ENCODE measurements at regions not wholly inside any gene's neighbourhood (a gene's known extent, or its start where the extent isn't known, plus 50 kb on each side); places are given as distances from the start of the nearest gene placed in this dataset.

DNA sequence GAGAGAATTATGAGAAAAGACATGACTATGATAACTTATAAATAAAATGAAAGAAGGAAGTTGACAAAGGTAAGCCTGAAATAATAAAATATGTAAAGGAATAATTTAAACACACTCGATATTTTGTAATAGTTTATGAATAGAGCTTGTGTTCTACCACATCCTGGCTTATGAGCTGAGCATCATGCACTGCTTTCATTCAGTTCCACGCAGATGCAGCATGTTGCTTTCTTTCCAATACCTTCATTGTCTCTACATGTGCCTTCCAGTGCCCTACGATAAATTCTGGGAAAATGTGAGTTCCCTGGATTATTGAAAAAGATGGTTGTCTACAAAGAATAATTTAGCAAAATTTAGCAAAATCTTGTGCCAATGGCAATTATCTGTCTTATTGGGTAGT, 398.9 kb upstream of the SEMA3C start:
- no peaks in the 10 kb centered on the region for H3K36me3 ChIP-seq (ENCODE audit: control insufficient read depth in 3 of 3, insufficient read depth in 2 of 3, low read depth in 1 of 3, low read length in 3 of 3)
- no peak overlapping the region for H3K4me3 ChIP-seq (ENCODE audit: low read depth in 1 of 3, low read length in 3 of 3)
- WGBS, 3 donors: 82 to 85% (median 83%) methylated on average over 3 of the region's 3 CpGs
- no peak overlapping the region for H3K27ac ChIP-seq (ENCODE audit: low read depth in 1 of 3, low read length in 2 of 3)
- H3K4me1 ChIP-seq (ENCODE audit: control insufficient read depth in 3 of 3, insufficient read depth in 2 of 3, low read depth in 1 of 3, low read length in 2 of 3): no peaks in the 10 kb centered on the region
- FAIRE-seq: no peak
- no peaks in the 10 kb centered on the region for H3K27me3 ChIP-seq (ENCODE audit: control insufficient read depth in 3 of 3, insufficient read depth in 3 of 3, low read length in 3 of 3)
- no peaks in the 10 kb centered on the region for H3K9me3 ChIP-seq (ENCODE audit: control insufficient read depth in 2 of 2, insufficient read depth in 1 of 2, low read depth in 1 of 2, low read length in 1 of 2)
- DNase-seq: no peak

DNA sequence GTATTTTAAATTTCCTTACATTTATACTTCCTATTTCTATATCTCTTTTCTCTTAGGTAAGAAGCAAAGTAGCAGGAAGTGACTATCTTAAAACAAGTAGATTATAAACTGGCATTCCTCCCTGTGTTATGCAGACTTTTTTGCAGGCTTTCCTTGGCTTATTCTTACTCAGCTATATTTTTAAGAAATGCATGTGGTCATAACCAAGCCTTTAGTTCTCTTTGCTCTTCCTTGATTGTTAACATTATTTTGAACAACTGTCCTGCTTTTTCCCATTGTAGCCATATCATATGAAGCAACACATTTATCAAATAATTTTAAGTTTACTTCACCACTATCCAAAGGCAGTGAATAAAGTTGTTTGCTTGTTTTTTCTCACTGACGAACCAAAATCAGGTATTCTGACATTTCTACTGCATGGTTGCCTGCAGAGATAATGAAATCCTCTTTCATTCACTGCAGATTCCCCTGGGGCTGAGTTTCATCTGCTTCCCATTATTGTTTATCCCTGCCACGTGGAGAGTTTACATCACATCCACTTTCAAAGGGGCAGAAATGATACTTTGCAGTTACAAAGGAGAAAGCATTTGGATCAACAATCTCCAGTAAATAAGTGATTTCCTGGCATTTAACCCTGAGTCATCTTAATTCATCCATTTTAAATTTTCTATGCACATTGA, 389.9 kb upstream of the SEMA3C start:
- H3K9me3 ChIP-seq (ENCODE audit: control insufficient read depth in 2 of 2, insufficient read depth in 1 of 2, low read depth in 1 of 2, low read length in 1 of 2): no peaks in the 10 kb centered on the region
- DNase-seq: no peak
- no peaks in the 10 kb centered on the region for H3K36me3 ChIP-seq (ENCODE audit: control insufficient read depth in 3 of 3, insufficient read depth in 2 of 3, low read depth in 1 of 3, low read length in 3 of 3)
- H3K4me1 ChIP-seq (ENCODE audit: control insufficient read depth in 3 of 3, insufficient read depth in 2 of 3, low read depth in 1 of 3, low read length in 2 of 3): no peaks in the 10 kb centered on the region
- no peak overlapping the region for H3K27ac ChIP-seq (ENCODE audit: low read depth in 1 of 3, low read length in 2 of 3)
- no peaks in the 10 kb centered on the region for H3K27me3 ChIP-seq (ENCODE audit: control insufficient read depth in 3 of 3, insufficient read depth in 3 of 3, low read length in 3 of 3)
- H3K4me3 ChIP-seq (ENCODE audit: low read depth in 1 of 3, low read length in 3 of 3): no peak overlapping the region
- 47 to 64% (median 51%) methylated on average over 2 of the region's 2 CpGs for WGBS, 3 donors
- no peak for FAIRE-seq

DNA sequence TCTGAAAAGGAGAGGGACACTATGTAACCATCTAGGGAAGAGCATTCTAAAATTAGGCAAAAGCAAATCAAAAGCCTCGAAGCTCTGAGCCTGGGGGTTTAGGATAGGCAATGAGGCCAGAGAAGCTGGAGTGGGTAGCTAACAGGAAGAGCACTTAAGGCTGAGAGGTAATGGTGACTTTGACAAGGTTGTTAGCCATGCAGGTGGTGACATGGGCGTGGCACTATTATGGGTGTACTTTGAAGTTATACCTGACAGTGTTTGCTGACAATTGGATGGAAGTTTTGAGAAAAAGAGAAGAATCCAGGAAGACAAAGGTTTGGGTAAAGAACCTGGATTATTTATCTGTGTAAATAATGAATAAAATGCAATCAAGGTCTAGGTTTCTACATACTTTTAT, 383.0 kb upstream of the SEMA3C start:
- no peak for FAIRE-seq
- Histone ChIP-seq H3K4me3 (ENCODE audit: low read depth in 1 of 3, low read length in 3 of 3) (no peak overlapping the region), H3K27me3 (ENCODE audit: control insufficient read depth in 3 of 3, insufficient read depth in 3 of 3, low read length in 3 of 3) (no peaks in the 10 kb centered on the region), H3K36me3 (ENCODE audit: control insufficient read depth in 3 of 3, insufficient read depth in 2 of 3, low read depth in 1 of 3, low read length in 3 of 3) (no peaks in the 10 kb centered on the region), H3K4me1 (ENCODE audit: control insufficient read depth in 3 of 3, insufficient read depth in 2 of 3, low read depth in 1 of 3, low read length in 2 of 3) (peaks cover 0 to 21% (median 0%) of the 10 kb centered on the region in 3 donors), H3K9me3 (ENCODE audit: control insufficient read depth in 2 of 2, insufficient read depth in 1 of 2, low read depth in 1 of 2, low read length in 1 of 2) (no peaks in the 10 kb centered on the region), H3K27ac (ENCODE audit: low read depth in 1 of 3, low read length in 2 of 3) (no peak overlapping the region)
- peak; percentile 49 to 55 for DNase-seq
- WGBS, 3 donors: 23 to 54% (median 37%) methylated on average over 2 of the region's 2 CpGs

DNA sequence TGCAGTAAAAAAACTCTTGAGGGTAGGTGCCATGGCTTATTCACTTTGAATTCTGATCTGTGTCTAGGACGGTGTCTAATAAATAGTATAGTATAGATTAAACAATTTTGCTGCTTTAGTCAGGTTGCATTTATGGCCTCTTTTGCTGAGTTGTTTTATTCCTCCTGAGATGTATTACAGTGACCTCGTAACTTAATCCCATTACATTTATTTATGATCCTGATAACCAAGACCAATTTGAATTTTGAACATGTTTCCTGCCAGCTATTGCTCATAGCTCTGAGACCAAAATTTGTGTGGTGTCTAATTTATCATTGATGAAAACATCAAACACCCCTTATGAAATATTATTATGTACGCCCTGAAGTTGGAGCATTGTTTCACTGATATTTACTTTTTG, 381.9 kb upstream of the SEMA3C start:
- Histone ChIP-seq H3K4me3 (ENCODE audit: low read depth in 1 of 3, low read length in 3 of 3) (no peak overlapping the region), H3K4me1 (ENCODE audit: control insufficient read depth in 3 of 3, insufficient read depth in 2 of 3, low read depth in 1 of 3, low read length in 2 of 3) (peaks cover 0 to 24% (median 0%) of the 10 kb centered on the region in 3 donors), H3K27me3 (ENCODE audit: control insufficient read depth in 3 of 3, insufficient read depth in 3 of 3, low read length in 3 of 3) (no peaks in the 10 kb centered on the region), H3K36me3 (ENCODE audit: control insufficient read depth in 3 of 3, insufficient read depth in 2 of 3, low read depth in 1 of 3, low read length in 3 of 3) (no peaks in the 10 kb centered on the region), H3K9me3 (ENCODE audit: control insufficient read depth in 2 of 2, insufficient read depth in 1 of 2, low read depth in 1 of 2, low read length in 1 of 2) (peaks cover 0 to 2% of the 10 kb centered on the region in 2 donors), H3K27ac (ENCODE audit: low read depth in 1 of 3, low read length in 2 of 3) (no peak overlapping the region)
- no peak for FAIRE-seq
- peak in 1 of 2 donors; percentile 21 for DNase-seq
- 23 to 48% (median 42%) methylated on average over 3 of the region's 3 CpGs for WGBS, 3 donors

DNA sequence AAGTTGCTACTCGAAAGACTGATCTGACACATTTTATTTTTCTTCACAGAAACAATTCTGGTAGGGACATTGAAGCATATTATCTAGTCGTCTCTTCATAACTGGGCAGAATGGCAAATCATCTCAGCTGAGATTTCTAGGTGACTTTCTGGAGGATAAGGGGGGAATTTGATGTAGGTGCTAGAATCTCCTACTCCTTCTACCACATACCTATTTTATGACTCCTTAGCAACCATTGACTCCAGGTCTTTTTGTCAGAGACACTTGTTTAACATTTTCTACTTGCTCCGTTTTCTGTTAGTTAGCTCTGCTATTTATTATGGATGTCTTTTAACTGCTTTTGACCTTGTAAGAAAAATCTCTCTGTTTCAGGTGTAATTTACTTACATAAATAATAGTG, 380.9 kb upstream of the SEMA3C start:
- no peak for DNase-seq
- H3K36me3 ChIP-seq (ENCODE audit: control insufficient read depth in 3 of 3, insufficient read depth in 2 of 3, low read depth in 1 of 3, low read length in 3 of 3): no peaks in the 10 kb centered on the region
- no peak overlapping the region for H3K4me3 ChIP-seq (ENCODE audit: low read depth in 1 of 3, low read length in 3 of 3)
- peaks cover 0 to 24% (median 0%) of the 10 kb centered on the region in 3 donors for H3K4me1 ChIP-seq (ENCODE audit: control insufficient read depth in 3 of 3, insufficient read depth in 2 of 3, low read depth in 1 of 3, low read length in 2 of 3)
- H3K27ac ChIP-seq (ENCODE audit: low read depth in 1 of 3, low read length in 2 of 3): no peak overlapping the region
- no peak for FAIRE-seq
- WGBS, 3 donors: 66 to 89% (median 77%) methylated on average over 3 of the region's 3 CpGs
- H3K9me3 ChIP-seq (ENCODE audit: control insufficient read depth in 2 of 2, insufficient read depth in 1 of 2, low read depth in 1 of 2, low read length in 1 of 2): peaks cover 0 to 2% of the 10 kb centered on the region in 2 donors
- no peaks in the 10 kb centered on the region for H3K27me3 ChIP-seq (ENCODE audit: control insufficient read depth in 3 of 3, insufficient read depth in 3 of 3, low read length in 3 of 3)

DNA sequence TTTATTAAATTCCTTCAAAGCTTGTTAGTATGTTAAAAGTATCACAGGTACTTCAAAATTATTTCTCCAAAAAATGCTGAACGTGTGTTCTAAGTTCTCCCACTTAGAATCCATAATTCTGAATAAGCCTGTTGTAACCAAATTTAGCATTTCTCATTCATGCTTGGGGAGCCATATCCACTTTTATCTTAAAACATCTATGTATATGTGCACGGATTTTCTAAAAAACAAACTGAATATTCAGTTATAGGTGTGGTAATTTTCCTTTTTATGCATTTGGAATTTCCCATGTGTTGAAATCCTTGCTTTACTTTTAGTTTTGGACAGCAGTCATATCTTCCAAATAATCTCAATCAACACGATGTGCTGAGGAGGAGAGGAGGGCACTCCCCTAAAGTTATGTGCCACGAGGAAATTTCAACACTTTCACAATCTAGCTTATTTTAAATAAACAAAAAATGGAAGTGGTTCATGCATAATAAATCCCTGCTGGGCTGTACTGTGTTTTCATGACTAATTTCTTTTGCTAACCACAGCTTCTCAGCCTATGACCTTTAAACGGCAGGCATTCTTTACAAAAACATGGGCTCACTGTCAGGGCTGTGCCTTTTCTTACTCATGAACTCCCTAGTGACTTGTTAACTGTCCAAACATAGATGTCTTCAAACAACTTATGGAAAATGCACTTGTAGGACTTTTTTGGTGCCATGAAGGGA, 380.3 kb upstream of the SEMA3C start:
- Histone ChIP-seq H3K27me3 (ENCODE audit: control insufficient read depth in 3 of 3, insufficient read depth in 3 of 3, low read length in 3 of 3) (no peaks in the 10 kb centered on the region), H3K4me1 (ENCODE audit: control insufficient read depth in 3 of 3, insufficient read depth in 2 of 3, low read depth in 1 of 3, low read length in 2 of 3) (peaks cover 0 to 24% (median 0%) of the 10 kb centered on the region in 3 donors), H3K36me3 (ENCODE audit: control insufficient read depth in 3 of 3, insufficient read depth in 2 of 3, low read depth in 1 of 3, low read length in 3 of 3) (no peaks in the 10 kb centered on the region), H3K27ac (ENCODE audit: low read depth in 1 of 3, low read length in 2 of 3) (peak overlapping the region in 1 of 3 donors; percentile 4), H3K9me3 (ENCODE audit: control insufficient read depth in 2 of 2, insufficient read depth in 1 of 2, low read depth in 1 of 2, low read length in 1 of 2) (peaks cover 0 to 2% of the 10 kb centered on the region in 2 donors), H3K4me3 (ENCODE audit: low read depth in 1 of 3, low read length in 3 of 3) (no peak overlapping the region)
- peak; percentile 41 to 47 for DNase-seq
- WGBS, 3 donors: 20 to 24% (median 21%) methylated on average over 5 of the region's 5 CpGs
- FAIRE-seq: no peak

DNA sequence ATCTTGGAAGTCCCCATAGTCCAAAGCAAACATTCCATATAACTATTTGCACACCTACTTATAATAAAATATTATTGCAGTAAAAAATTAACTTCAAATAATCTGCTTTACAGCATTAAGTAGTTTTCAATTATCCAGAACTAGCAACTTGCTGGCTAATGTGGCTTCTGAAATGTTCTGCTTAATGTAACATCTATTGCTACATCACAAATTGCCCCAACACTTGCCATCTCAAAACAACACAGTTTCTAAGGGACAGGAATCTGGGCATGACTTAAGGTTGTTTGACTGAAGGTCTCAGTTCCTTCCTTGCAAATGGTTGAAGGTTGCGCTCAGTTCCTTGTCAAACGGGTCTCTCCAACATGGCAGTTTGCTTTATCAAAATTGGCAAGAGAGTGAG, 378.5 kb upstream of the SEMA3C start:
- no peak overlapping the region for H3K4me3 ChIP-seq (ENCODE audit: low read depth in 1 of 3, low read length in 3 of 3)
- DNase-seq (peak; percentile 30 to 61), FAIRE-seq (no peak)
- peaks cover 0 to 22% (median 0%) of the 10 kb centered on the region in 3 donors for H3K4me1 ChIP-seq (ENCODE audit: control insufficient read depth in 3 of 3, insufficient read depth in 2 of 3, low read depth in 1 of 3, low read length in 2 of 3)
- no peaks in the 10 kb centered on the region for H3K36me3 ChIP-seq (ENCODE audit: control insufficient read depth in 3 of 3, insufficient read depth in 2 of 3, low read depth in 1 of 3, low read length in 3 of 3)
- H3K27me3 ChIP-seq (ENCODE audit: control insufficient read depth in 3 of 3, insufficient read depth in 3 of 3, low read length in 3 of 3): no peaks in the 10 kb centered on the region
- H3K27ac ChIP-seq (ENCODE audit: low read depth in 1 of 3, low read length in 2 of 3): peak overlapping the region in 1 of 3 donors; percentile 47
- H3K9me3 ChIP-seq (ENCODE audit: control insufficient read depth in 2 of 2, insufficient read depth in 1 of 2, low read depth in 1 of 2, low read length in 1 of 2): peaks cover 0 to 2% of the 10 kb centered on the region in 2 donors
- WGBS, 3 donors: 21 to 73% (median 40%) methylated on average over 2 of the region's 2 CpGs

DNA sequence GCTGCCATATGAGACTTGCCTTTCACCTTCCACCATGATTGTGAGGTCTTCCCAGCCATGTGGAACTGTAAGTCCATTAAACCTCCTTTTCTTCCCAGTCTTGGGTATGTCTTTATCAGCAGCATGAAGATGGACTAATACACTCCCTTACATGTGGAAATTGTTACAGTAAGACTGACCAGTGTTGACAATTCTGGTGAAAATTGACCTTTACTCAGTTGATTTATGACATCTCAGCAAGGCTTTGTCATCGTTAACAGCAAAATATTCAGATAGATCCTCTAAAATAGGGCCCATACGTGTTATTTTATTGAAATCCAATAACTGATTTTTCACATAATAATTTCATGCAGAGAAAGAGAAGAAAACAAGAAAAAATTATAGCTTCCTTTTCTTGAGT, 377.9 kb upstream of the SEMA3C start:
- 37 to 76% (median 52%) methylated on average over 2 of the region's 2 CpGs for WGBS, 3 donors
- peaks cover 0 to 2% of the 10 kb centered on the region in 2 donors for H3K9me3 ChIP-seq (ENCODE audit: control insufficient read depth in 2 of 2, insufficient read depth in 1 of 2, low read depth in 1 of 2, low read length in 1 of 2)
- H3K4me1 ChIP-seq (ENCODE audit: control insufficient read depth in 3 of 3, insufficient read depth in 2 of 3, low read depth in 1 of 3, low read length in 2 of 3): peaks cover 0 to 24% (median 0%) of the 10 kb centered on the region in 3 donors
- H3K27ac ChIP-seq (ENCODE audit: low read depth in 1 of 3, low read length in 2 of 3): peak overlapping the region in 1 of 3 donors; percentile 47
- DNase-seq (peak in 1 of 2 donors; percentile 45), FAIRE-seq (no peak)
- H3K4me3 ChIP-seq (ENCODE audit: low read depth in 1 of 3, low read length in 3 of 3): no peak overlapping the region
- no peaks in the 10 kb centered on the region for H3K36me3 ChIP-seq (ENCODE audit: control insufficient read depth in 3 of 3, insufficient read depth in 2 of 3, low read depth in 1 of 3, low read length in 3 of 3)
- H3K27me3 ChIP-seq (ENCODE audit: control insufficient read depth in 3 of 3, insufficient read depth in 3 of 3, low read length in 3 of 3): no peaks in the 10 kb centered on the region
